K562 (cell line): ENCODE measurements at regions not wholly inside any gene's neighbourhood (a gene's known extent, or its start where the extent isn't known, plus 50 kb on each side); places are given as distances from the start of the nearest gene placed in this dataset.
A peak's percentile ranks its signal among the peaks of the same experiment; 100 is the strongest.

Experiments
- ATF3 ChIP-seq, 2 experiments: fragments of 450-650 bp in 1 of 2; sonication (generic) in 1 of 2; formaldehyde crosslinking in 1 of 2; IDR thresholded peaks in 1 of 2; conservative IDR thresholded peaks in 1 of 2; 2 replicates each; pipeline versions ENCODE4 v1.6.1 to v1.8.1; 2016 to 2023; ENCODE audit warnings: mild to moderate bottlenecking in 2 of 2, moderate library complexity in 2 of 2, inconsistent platforms in 1 of 2, missing genetic modification reagents in 1 of 2
- CC2D1A ChIP-seq: fragments of 450-650 bp; IDR thresholded peaks from 2 replicates; pipeline ENCODE4 v1.6.1; 2017; ENCODE audit warnings: mild to moderate bottlenecking
- E2F8 ChIP-seq: fragments of 450-650 bp; IDR thresholded peaks from 2 replicates; pipeline ENCODE4 v1.7.1; 2018; ENCODE audit warnings: mild to moderate bottlenecking, low read depth; ENCODE audit not compliant: partially characterized antibody
- ELK1 ChIP-seq: sonication (generic); formaldehyde crosslinking; IDR thresholded peaks from 2 replicates; pipeline ENCODE4 v1.8.1; 2022; ENCODE audit warnings: missing genetic modification reagents
- GTF2B ChIP-seq: IDR thresholded peaks from 2 replicates; pipeline ENCODE4 v1.6.1; 2011; ENCODE audit not compliant: insufficient read length; ENCODE audit errors: extremely low read depth
- KDM2B ChIP-seq: fragments of 250-450 bp; sonication (Bioruptor Pico); IDR thresholded peaks from 2 replicates; pipeline ENCODE4 v1.8.0; 2021; ENCODE audit warnings: mild to moderate bottlenecking, moderate library complexity
- NFE2 ChIP-seq: IDR thresholded peaks from 2 replicates; pipeline ENCODE4 v1.6.1; 2014; ENCODE audit warnings: antibody characterized with exemption, low read depth
- OTX1 ChIP-seq: fragments of 450-650 bp; formaldehyde crosslinking; IDR thresholded peaks from 2 replicates; pipeline ENCODE4 v1.4.0; 2022; ENCODE audit warnings: mild to moderate bottlenecking
- TAF9B ChIP-seq: fragments of 450-650 bp; IDR thresholded peaks from 2 replicates; pipeline ENCODE4 v1.6.1; 2018; ENCODE audit warnings: mild to moderate bottlenecking; ENCODE audit not compliant: partially characterized antibody
- ZBED1 ChIP-seq: IDR thresholded peaks from 2 replicates; pipeline ENCODE4 v1.6.1; 2014
- ZBTB40 ChIP-seq, 2 experiments: fragments of 450-650 bp in 1 of 2; sonication (generic) in 1 of 2; formaldehyde crosslinking in 1 of 2; IDR thresholded peaks; 2 replicates each; pipeline versions ENCODE4 v1.7.1 to v1.9.0; 2016 to 2022; ENCODE audit warnings: inconsistent platforms in 1 of 2, mild to moderate bottlenecking in 1 of 2, missing genetic modification reagents in 1 of 2
- ZNF444 ChIP-seq: fragments of 250-450 bp; sonication (Bioruptor Pico); IDR thresholded peaks from 2 replicates; pipeline ENCODE4 v1.4.0; 2020; ENCODE audit warnings: mild to moderate bottlenecking, moderate library complexity

GRCh38 chr7:29748286-29749099 lies 57.8 kb upstream of the WIPF3 start (continued):
- TF ChIP-seq ZBTB40 (IDR thresholded peaks at IDR 0.05) (no peak), ZBTB40 (CRISPR knock-in tag; IDR thresholded peaks at IDR 0.05) (no peak), ZBED1 (no peak), KDM2B (no peak), NFE2 (no peak), OTX1 (CRISPR knock-in tag) (no peak), ELK1 (CRISPR knock-in tag) (no peak), ATF3 (IDR thresholded peaks at IDR 0.05) (no peak), ATF3 (CRISPR knock-in tag; conservative IDR thresholded peaks at IDR 0.05) (no peak), TAF9B (peak; percentile 62), CC2D1A (no peak), ZNF444 (CRISPR knock-in tag) (no peak), E2F8 (no peak), GTF2B (no peak)
